NCI-H446 treated with DMSO at 0.1 percent for 48 hours (cell line): ENCODE measurements at regions not wholly inside any gene's neighbourhood (a gene's known extent, or its start where the extent isn't known, plus 50 kb on each side); places are given as distances from the start of the nearest gene placed in this dataset.
"Not testable (repeated sequence)": the region's sequence is repeated elsewhere in the genome, so short reads cannot be mapped to it uniquely, and the experiment has no call there.

Experiments used
- DNase-seq: peaks from one replicate; lab custom pipeline; 2025; lab: John Stamatoyannopoulos, UW

DNA sequence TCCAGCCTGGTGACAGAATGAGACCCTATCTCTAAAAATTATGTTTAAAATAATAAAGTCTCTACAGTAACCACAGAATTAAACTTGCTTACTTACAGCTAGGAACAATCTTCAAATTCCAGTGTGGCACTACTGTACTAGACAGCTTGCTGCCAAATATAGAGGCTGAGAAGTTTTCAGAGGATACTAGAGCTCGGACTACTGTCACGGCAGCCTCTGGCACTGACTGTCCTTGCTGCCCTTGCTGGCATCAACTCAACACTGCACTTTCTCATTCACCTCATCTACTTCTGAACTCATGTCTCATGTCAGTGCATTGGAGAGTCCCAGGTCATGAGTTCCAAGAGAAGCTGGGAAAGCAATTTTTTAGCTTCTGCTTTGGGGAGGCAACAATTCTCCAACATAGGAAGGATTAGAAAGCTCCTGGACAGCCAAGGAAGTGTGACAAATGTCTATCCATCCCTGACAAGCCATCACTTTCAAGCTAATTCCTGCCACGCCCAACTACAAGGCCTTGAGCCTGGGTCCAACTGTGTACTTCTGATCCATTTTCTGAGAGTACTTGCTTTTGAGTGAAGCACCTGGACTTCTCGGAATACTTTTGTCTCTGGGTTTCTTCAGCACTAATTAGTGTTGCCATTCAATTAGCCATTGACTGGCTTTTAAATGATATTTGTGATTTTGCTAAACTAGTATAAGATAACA, 98.6 kb upstream of the NR3C2 start:
- DNase-seq = no peak

DNA sequence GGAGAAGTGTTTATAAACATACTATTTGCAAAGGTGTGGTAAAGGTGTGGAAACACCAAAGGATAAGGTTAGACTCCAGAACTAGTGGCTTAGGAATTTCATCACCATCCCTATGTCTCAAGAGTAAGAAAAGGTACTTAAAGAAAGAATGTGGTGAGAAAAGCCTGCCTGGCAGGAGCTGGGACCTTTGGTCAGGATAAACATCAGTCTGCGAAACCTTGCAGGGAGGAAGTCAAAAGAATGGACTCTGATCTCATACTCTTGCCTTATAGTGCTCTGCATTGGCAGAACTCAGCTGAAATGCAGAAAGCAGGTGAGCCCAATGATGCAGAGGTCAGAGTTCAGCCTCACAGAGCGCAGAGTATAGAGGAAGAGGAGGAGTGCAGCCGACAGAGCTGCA, 97.2 kb upstream of the NR3C2 start:
- DNase-seq = no peak

DNA sequence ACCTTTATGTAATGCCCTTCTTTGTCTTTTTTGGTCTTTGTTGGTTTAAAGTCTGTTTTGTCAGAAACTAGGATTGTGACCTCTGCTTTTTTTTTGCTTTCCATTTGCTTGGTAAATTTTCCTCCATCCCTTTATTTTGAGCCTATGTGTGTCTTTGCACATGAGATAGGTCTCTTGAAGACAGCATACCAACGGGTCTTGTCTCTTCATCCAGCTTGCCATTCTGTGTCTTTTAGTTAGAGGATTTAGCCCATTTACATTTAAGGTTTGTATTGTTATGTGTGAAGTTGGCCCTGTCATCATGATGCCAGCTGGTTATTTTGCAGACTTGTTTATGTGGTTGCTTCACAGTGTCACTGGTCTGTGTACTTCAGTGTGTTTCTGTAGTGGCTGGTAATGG, 91.6 kb upstream of the NR3C2 start:
- not testable (repeated sequence) for DNase-seq

DNA sequence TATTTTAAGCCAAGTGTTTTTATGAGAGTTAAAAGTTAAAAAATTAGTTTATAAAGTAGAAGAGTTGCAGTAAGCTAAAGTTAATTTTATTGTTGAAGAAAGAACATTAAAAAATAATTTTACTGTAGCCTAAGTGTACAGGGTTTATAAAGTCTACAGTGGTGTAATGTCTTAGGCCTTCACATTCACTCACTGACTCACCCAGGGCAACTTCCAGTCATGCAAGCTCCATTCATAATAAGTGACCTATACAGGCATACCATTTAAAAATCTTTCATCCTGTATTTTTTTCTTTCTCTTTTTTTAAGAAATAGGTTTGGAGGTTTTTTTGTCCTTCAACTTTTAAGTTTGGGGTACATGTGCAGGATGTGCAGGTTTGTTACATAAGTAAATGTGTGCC, 87.9 kb upstream of the NR3C2 start:
- no peak for DNase-seq

DNA sequence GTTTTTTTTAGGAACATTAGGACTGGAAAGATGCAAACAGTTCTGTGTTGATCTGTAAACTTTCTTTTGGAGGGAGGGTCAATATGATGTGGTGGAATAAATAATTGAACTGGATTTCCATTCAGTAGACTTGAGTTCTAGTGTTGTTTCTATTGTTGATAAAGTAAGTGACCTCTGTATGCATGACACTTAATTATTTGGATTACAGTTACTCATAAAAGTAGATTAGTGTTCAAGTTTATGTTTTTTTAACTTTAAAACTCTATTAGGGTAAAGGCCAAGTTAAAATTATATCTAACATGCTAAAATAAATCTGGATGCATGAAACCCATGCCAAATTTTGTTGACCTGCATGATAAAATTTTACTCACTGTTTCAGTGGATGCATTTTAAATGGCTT, 85.4 kb upstream of the NR3C2 start:
- no peak for DNase-seq

DNA sequence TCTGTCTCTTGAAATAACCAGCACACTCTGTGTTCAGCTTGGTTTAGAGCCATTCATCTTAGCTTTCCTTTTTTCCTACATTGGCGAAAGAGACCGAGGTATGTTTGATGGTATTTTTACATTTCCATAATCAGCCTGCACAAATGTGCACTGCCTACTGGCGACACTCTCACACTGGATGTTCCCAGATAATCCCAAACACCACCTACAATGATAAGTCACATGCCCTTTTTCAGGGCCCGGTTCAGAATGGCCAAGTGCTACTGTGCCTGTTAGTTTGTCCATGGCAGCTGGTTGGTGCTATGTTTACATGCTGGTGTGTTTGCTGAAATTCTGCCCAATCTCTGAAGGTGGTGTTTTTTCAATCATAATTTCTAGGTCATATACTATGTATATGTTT, 80.8 kb upstream of the NR3C2 start:
- DNase-seq = no peak

DNA sequence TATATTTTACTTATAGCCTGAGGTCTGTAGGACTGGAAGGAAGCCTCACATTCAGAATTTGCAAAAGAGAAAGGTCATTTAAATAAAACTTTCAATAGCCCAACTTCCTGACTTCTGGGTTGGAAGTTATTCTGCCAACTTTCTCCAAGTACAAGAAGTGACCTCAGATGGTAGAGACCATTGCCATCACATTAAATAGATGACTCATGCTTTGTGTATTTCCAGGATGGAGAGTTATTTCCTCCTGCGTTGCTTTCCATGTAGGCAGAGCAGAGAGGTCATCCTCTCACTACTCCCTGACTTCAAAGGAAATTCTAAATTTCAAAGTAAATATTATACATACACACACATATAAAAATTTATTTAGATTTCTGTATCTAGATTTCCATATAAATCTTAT, 73.0 kb upstream of the NR3C2 start:
- DNase-seq = no peak

DNA sequence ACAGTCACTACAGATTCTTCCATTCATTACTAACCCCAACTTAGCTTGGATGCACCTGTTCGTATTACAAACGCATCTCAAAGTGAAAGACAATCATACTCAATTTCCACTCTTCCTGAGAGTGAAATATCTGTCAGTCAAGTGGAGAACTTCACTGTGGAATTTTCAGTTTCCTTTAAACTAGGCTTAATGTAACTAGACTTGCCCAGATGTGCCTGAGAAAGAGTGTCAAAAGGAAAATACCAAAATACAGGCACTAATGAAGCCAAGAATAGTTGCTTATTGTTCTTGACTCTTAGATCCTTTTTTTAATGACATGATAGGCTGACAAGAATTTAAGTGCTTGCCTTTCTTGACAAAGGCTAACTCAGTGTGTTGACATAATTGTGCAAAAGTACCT, 72.4 kb upstream of the NR3C2 start:
- no peak for DNase-seq

DNA sequence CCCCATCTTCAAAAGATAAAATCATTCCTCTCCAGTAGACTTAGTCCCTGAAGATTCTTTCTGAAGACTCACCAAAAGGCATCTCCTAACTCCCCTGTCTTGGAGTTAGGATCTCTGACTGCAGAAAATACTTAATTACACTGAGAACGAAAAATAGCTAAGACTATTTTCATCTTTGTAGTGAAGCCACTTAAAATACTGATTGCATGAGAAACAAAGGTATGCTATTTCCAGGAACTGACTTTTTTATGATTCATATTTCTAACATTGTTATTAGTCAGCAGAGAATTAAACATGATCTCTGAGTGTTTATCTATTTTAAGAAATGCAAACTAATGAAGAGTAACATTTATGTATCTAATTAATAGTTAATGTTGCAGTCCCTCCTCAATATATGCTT, 71.8 kb upstream of the NR3C2 start:
- DNase-seq = no peak

DNA sequence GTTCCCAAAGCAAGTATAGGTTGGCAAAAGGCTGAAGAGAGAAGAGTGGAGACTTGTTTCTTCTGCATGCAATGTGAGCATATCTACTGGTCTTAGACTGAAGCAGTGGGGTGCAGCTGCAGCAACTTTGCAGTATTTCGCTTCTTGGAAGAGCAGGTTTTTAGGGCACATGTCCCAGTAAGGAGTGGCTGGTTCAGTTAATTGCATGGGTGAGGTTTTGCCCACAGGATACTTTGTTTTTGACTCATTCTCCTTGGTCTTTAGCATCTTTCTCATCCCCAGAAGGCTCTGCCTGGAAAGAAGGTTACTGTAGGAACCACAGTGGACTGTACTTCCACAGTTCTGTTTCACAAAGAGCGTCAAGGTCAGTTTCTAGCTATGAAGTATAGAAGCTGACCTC, 68.0 kb upstream of the NR3C2 start:
- no peak for DNase-seq

DNA sequence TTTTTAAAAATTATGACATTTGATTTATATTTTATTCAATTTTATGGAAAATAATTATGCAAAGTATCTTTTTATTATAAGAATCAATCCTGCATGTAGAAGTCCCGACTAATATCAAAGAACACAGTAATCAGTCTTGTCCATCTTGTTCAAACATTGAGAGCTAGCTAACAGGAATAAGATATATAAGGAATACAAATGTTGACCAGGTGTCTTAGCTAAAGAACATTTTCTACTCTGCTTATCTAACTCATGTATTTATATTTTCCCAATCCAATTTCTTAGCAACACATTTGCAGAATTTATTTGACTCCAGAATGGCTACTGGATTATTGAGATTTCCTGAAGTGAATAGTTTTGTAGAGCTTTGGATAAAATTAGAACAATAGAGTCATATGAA, 61.5 kb upstream of the NR3C2 start:
- no peak for DNase-seq

DNA sequence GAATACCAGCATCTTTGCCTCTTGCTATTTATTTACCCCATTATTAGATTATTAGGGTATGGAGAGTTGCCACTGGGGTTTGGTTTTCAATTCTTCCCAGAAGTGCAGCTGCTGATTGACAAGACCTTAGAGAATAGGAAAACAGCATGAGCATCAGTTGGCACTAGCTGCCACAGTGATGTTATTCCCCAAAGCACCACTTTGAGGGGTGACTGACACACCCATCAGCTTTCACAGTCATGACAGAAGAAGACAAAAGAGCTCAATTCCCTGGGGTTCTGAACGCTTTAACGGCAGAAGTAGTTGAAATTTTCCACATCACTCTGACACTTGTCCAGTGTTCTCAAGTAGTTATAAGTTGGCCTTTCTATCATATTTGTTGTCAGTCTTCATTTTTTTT, 55.0 kb upstream of the NR3C2 start:
- no peak for DNase-seq

DNA sequence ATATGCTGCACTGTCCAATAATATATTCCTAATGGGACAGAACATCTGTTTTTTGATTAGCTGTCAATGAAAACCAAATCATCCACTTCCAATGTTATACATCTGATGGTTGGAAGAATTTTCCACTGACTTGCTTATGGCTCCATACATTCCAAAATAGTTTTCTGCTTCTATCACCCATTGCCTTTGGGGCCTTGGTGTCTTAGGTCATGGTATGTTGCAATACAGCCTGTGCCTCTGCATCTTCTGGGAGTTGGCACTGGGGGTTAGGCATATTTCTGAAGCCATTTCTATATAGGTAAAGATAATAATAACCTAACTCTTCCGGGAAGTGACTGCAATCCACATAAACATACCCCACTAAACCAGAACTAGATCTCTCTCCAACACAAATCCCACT, 53.2 kb upstream of the NR3C2 start:
- no peak for DNase-seq
